Skin epidermis (tissue), 12 donors: ENCODE measurements at regions not wholly inside any gene's neighbourhood (a gene's known extent, or its start where the extent isn't known, plus 50 kb on each side); places are given as distances from the start of the nearest gene placed in this dataset.

Experiments used
- H3K27ac ChIP-seq, 21 experiments: fragments of 200-600 bp; sonication (generic) in 11 of 21; one replicate each; pipeline ENCODE4 v1.5.0; 2020; ENCODE audit warnings: mild to moderate bottlenecking in 3 of 21, inconsistent platforms in 2 of 21, moderate library complexity in 2 of 21
- H3K4me3 ChIP-seq, 7 experiments: fragments of 200-600 bp; sonication (generic) in 2 of 7; one replicate each; pipeline ENCODE4 v1.5.0; 2020; ENCODE audit warnings: inconsistent platforms in 2 of 7, mild to moderate bottlenecking in 2 of 7, moderate library complexity in 1 of 7

DNA sequence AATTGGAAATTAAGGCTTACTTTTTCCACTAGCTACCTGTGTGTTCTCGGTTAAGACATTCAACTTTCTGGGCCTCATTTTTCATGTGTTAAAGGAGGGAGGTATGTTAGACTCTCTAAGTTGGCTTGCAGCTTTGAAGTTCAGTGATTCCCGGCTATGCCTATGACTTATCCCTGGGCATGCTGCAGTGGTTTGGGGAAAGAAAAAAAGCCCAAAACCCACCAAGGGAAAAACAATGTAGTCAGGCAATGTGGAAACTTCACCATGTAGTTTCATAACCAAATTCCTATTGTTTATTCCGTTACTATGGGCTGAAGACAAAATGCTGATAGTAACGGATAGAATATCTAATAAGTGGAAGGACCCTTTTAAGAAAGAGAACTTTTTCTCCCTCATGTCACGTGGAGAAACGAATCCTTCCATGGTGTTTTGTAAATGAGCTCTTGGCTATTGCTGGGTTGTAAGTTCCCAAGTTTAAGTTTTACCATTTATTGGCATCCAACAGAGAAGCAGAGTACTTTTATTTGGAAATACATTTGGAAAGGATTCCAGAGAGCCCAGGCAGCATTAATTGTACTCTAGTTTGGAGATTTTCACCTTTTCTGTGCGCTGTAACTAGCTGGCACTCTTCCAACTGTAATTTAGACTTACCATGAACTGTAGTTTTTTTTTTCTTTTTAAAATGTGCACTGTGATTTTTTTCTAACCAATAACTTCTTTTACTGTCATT lies 84.9 kb upstream of the MPDZ start:
- Histone ChIP-seq H3K27ac (peak overlapping the region in 8 of 21 experiments; percentile 4 to 75 (median 36)), H3K4me3 (no peak overlapping the region)

DNA sequence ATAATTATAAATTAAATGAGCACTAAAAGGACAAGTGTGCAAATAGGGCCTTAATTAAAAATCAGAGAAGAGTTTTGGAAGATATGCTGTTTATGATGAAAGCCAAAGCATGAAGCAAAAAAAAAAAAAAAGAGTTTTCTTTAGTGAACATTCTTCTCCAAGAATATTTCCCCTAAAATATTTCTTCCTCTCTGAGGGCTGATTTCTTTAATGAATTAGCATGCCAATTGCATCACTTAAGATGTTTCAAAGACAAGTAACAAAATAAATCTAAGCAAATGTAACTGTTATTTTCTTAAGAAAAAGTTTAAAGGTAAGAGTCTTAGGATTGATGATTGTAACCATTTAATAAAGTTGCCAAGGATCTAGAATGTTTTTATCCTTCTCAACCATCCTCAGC lies 81.6 kb upstream of the MPDZ start:
- Histone ChIP-seq H3K4me3 (no peak overlapping the region), H3K27ac (peak overlapping the region in 3 of 21 experiments; percentile 55 to 75 (median 63))

DNA sequence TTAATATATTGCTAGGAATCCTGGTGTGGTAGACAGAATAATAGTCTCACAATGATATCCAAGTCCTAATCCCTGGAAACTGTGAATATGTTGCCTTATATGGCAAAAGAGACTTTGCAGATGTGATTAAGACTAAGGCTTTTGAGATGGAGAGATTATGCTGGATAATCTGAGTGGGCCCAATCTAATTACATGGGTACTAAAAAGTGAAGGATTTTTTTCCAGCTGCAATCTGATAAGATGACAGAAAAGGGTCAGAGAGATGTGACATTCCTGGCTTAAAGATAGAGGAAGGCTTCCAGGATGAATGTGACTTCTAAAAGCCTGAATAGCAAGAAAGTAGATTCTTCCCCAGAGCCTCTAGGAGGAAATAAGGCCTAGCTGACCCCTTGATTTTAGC lies 80.7 kb upstream of the MPDZ start:
- Histone ChIP-seq H3K27ac (peak overlapping the region in 2 of 21 experiments; percentile 50 to 63), H3K4me3 (no peak overlapping the region)

DNA sequence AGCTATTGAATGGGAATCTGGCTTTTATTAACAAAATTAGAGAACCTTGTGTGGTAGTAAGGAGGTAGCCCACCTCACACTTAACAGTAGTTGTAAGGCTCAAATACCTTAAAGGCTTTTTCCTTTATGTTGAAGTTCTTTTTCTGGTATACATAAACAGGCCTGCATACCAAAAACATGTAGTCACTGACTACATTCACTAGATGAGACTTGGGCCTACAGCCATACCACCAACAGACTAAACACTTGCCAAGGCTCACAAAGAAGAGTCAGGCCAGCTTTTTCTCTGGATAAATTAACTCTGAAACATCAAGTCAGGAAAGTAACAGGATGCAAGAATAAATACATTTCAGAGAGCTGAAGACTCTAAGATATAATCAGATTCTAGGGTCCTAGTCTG lies 78.6 kb upstream of the MPDZ start:
- Histone ChIP-seq H3K27ac (peak overlapping the region in 9 of 21 experiments; percentile 14 to 77 (median 53)), H3K4me3 (no peak overlapping the region)

DNA sequence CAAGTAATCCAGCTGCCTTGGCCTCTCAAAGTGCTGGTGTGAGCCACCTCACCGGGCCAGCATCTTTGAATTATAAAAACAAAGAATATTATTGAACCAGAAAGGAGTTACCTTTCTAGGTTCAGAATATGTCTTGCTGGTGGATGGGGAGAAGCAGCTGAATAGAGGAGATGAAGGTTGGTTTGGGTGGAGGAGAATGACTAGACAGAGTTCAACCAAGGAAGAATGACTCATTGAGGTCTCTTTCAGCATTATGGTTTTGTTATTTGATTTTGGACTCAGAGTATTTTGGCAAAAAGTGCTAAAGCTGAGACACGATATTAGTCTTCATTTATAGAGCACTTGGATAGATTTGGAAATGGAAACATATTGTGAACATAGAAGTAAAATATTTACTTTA lies 75.2 kb upstream of the MPDZ start:
- H3K27ac ChIP-seq = peak overlapping the region in 4 of 21 experiments; percentile 1 to 59 (median 21)
- no peak overlapping the region for H3K4me3 ChIP-seq

DNA sequence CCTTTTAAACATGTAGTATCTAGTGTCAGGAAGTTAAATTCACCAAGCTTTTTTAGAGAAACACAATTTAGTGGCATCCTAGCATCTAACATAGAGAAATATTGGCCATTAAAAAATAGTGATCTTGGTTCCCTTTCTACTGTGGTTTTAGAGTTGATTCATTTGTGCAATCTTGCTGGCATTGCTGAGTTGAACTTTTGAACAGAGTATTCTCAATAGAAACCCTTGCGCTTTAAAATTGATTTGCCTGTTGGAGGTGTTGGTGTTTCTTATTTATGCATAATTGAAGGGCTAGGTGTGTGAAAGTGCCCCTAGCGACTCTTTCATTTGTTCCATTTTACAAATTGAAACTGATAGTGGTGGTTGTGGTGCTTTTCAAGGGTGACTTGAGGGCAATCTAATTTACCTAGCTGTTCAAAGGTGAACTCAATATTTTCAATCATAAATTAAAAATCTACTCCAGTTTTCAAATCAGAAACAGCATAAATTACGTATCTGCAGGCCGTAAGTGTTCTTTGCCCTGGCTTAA lies 73.0 kb upstream of the MPDZ start:
- Histone ChIP-seq H3K4me3 (no peak overlapping the region), H3K27ac (peak overlapping the region in 4 of 21 experiments; percentile 4 to 39 (median 22))

DNA sequence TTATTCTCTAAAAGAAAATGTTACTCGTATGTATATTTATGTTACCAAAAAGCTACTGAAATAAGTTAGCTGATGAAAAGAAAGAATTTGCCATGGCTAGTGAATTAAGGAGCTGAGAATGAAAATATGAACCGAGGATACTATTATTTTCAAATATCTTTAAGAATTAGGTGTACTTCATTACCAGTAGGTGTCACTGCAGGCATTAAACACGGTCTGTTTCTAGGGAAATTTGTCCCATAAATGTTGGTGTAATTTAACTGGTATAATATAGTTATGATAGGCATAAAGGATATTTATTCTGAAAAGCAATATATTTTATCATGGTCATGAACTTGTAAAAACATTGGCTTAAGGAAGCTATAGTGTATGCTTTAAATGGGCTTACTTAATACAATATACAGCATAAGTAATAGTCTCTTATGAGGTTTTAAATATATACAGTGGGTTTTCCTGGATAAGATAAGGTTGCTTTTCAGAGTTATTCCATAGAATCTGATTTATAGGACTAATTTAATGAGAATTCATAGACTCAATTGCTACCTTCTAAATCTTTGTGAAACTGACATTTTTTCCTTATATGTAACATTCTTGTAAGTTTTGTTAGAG lies 72.4 kb upstream of the MPDZ start:
- peak overlapping the region in 1 of 21 experiments; percentile 4 for H3K27ac ChIP-seq
- no peak overlapping the region for H3K4me3 ChIP-seq

DNA sequence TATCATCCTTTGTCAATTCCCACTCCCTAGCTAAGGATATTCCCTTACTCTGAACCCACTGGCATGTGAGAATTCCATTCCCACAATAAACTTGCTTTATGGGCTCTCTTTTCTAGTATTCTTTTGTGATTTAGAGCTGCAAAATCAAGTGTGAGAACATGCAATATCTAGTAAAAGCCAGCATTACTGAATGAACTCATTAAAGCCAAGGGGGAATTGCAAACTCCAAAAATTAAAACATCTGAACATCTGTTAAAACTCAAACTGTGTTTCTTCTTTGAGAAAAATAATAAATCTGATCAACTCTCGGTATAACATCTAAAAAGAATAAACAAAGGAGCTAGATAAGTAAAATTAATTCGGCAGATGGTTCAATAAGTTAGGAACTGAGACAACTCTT lies 53.1 kb upstream of the MPDZ start:
- Histone ChIP-seq H3K27ac (no peak overlapping the region), H3K4me3 (no peak overlapping the region)

DNA sequence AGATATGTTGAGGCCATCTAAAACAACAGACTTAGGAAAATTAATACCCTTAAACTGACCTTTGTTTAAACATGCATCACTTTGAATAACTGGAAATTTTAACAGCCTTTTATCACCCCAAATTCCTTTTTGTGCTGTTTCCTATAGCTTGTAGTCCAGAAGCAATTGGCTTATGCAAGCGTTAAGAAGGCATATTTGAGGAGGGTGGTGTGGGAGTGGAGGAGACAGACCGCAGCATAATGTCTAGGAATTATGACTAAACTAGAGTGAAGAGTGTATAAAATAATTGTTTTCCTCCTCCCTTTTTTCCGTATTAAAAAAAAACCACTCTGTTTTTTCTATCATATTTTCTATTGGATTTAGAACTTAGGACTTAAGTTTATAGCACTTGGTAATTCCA lies 51.8 kb upstream of the MPDZ start:
- Histone ChIP-seq H3K27ac (no peak overlapping the region), H3K4me3 (no peak overlapping the region)

DNA sequence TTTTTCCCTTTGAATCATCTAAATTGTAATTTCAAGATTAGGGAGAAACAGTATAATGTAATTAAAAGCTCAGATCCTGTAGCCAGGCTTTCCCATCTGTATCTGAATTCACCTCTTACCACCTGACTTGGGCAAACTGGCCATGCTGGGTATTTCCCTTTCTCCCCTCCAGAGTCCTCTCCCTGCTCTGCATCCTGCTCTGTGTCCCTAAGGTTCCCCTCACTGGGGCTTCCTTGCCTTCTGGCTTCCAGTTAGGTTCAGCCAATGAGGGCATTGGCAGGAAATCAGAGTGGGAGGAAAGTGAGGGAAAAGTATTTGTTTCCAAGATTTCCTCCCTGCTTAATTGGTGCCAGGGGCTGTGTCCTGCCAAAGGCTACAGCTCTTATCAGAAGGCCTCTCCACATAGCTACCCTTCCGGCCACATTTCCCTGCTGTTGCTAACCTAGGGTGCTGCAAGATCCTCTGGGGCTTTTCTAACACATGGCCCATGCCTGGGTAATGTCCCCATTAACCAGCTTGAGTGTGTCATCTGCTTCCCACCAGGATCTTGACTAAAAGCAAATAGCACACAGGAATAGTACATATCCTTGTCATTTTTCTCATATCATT lies 51.0 kb upstream of the MPDZ start:
- H3K27ac ChIP-seq = no peak overlapping the region

More for the DNA sequence above, 51.0 kb upstream of the MPDZ start:
- no peak overlapping the region for H3K4me3 ChIP-seq
